Naive thymus-derived CD4-positive, alpha-beta T cell (primary cell): ENCODE measurements at regions not wholly inside any gene's neighbourhood (a gene's known extent, or its start where the extent isn't known, plus 50 kb on each side); places are given as distances from the start of the nearest gene placed in this dataset.
"Not testable (repeated sequence)": the region's sequence is repeated elsewhere in the genome, so short reads cannot be mapped to it uniquely, and the experiment has no call there.

Experiments used
- ATAC-seq: fragments of 150-1000 bp; cut with Tn5 transposase; 2 replicates; pipeline ENCODE4 v1.10.0; 2021; ENCODE audit warnings: mild to moderate bottlenecking, moderate library complexity
- CTCF ChIA-PET: fragments of 350-600 bp; sonication (Branson Sonifier 250); formaldehyde crosslinking; loops from one replicate; lab custom pipeline; 2021; ENCODE audit warnings: antibody characterized with exemption; lab: Charles Lee
- POLR2A ChIA-PET: fragments of 350-600 bp; sonication (Branson Sonifier 250); formaldehyde crosslinking; loops from one replicate; lab custom pipeline; 2021; ENCODE audit warnings: antibody characterized with exemption, inconsistent platforms; lab: Charles Lee
- DNase-seq, 9 donors: peaks; one replicate each; pipeline versions ENCODE4 v3.0.0 to v3.0.0-alpha.2; 2020 to 2022; ENCODE audit warnings: mixed read lengths in 1 of 9
- H3K27ac ChIP-seq: one replicate; pipeline ENCODE4 v1.7.0; 2013; ENCODE audit warnings: mild to moderate bottlenecking, low read depth, low read length, moderate library complexity
- H3K27me3 ChIP-seq, 2 donors: one replicate each; pipeline ENCODE4 v1.7.0; 2013; ENCODE audit warnings: low read length in 2 of 2, mild to moderate bottlenecking in 2 of 2, moderate library complexity in 2 of 2; ENCODE audit not compliant: control insufficient read depth in 2 of 2, insufficient read depth in 2 of 2
- H3K36me3 ChIP-seq, 3 experiments: 1 replicate in 2 of 3; 2 replicates in 1 of 3; pipeline ENCODE4 v1.7.0; 2013; ENCODE audit warnings: low read length in 3 of 3, mild to moderate bottlenecking in 3 of 3, moderate library complexity in 1 of 3; ENCODE audit not compliant: insufficient read depth in 3 of 3, control insufficient read depth in 2 of 3
- H3K4me1 ChIP-seq, 2 donors: one replicate each; pipeline ENCODE4 v1.7.0; 2013; ENCODE audit warnings: low read length in 2 of 2, mild to moderate bottlenecking in 2 of 2, moderate library complexity in 1 of 2; ENCODE audit not compliant: control insufficient read depth in 2 of 2, insufficient read depth in 2 of 2
- H3K4me3 ChIP-seq: 2 replicates; pipeline ENCODE4 v1.7.0; 2013; ENCODE audit warnings: mild to moderate bottlenecking, low read length
- H3K9me3 ChIP-seq, 3 experiments: 1 replicate in 2 of 3; 2 replicates in 1 of 3; pipeline ENCODE4 v1.7.0; 2013; ENCODE audit warnings: low read length in 3 of 3; ENCODE audit not compliant: control insufficient read depth in 2 of 3
- H3K27ac Mint-ChIP-seq, 9 donors: one replicate each; pipeline ENCODE4 v1.8.0; 2020 to 2022; ENCODE audit warnings: mixed read lengths in 9 of 9, mild to moderate bottlenecking in 8 of 9, moderate library complexity in 5 of 9, inconsistent platforms in 2 of 9
- H3K27me3 Mint-ChIP-seq, 5 donors: one replicate each; pipeline ENCODE4 v1.8.0; 2021 to 2022; ENCODE audit warnings: mixed read lengths in 5 of 5, mild to moderate bottlenecking in 1 of 5
- H3K36me3 Mint-ChIP-seq, 5 donors: one replicate each; pipeline ENCODE4 v1.8.0; 2020 to 2022; ENCODE audit warnings: mixed read lengths in 5 of 5, mild to moderate bottlenecking in 3 of 5, inconsistent platforms in 1 of 5
- H3K4me1 Mint-ChIP-seq, 7 donors: one replicate each; pipeline ENCODE4 v1.8.0; 2020 to 2022; ENCODE audit warnings: mixed read lengths in 7 of 7, mild to moderate bottlenecking in 3 of 7, inconsistent platforms in 1 of 7
- H3K4me3 Mint-ChIP-seq, 10 donors: one replicate each; pipeline ENCODE4 v1.8.0; 2020 to 2022; ENCODE audit warnings: mild to moderate bottlenecking in 10 of 10, mixed read lengths in 10 of 10, moderate library complexity in 6 of 10, inconsistent platforms in 2 of 10
- H3K9me3 Mint-ChIP-seq, 11 donors: one replicate each; pipeline ENCODE4 v1.8.0; 2020 to 2022; ENCODE audit warnings: mixed read lengths in 11 of 11, mild to moderate bottlenecking in 4 of 11, inconsistent platforms in 1 of 11, moderate library complexity in 1 of 11
- intact Hi-C, 2 donors: fragments of 100-400 bp; cut with micrococcal nuclease; formaldehyde crosslinking; loops; one replicate each; pipeline ENCODE4 v1.15.1; 2023

DNA sequence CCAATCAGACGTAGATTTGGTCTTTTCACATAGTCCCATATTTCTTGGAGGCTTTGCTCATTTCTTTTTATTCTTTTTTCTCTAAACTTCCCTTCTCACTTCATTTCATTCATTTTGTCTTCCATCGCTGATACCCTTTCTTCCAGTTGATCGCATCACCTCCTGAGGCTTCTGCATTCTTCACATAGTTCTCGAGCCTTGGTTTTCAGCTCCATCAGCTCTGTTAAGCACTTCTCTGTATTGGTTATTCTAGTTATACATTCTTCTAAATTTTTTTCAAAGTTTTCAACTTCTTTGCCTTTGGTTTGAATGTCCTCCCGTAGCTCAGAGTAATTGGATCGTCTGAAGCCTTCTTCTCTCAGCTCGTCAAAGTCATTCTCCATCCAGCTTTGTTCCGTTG, 250.5 kb downstream of the MDFIC start:
- POLR2A ChIA-PET, H3K36me3 ChIP-seq, H3K27me3 Mint-ChIP-seq, CTCF ChIA-PET, H3K27me3 ChIP-seq, H3K27ac ChIP-seq, H3K4me3 Mint-ChIP-seq, H3K4me1 ChIP-seq, intact Hi-C loops, H3K4me3 ChIP-seq, H3K36me3 Mint-ChIP-seq, ATAC-seq, H3K27ac Mint-ChIP-seq, DNase-seq, H3K9me3 ChIP-seq, H3K4me1 Mint-ChIP-seq: not testable (repeated sequence)
- peaks cover 2 to 13% (median 7%) of the 10 kb centered on the region in 11 donors for H3K9me3 Mint-ChIP-seq

DNA sequence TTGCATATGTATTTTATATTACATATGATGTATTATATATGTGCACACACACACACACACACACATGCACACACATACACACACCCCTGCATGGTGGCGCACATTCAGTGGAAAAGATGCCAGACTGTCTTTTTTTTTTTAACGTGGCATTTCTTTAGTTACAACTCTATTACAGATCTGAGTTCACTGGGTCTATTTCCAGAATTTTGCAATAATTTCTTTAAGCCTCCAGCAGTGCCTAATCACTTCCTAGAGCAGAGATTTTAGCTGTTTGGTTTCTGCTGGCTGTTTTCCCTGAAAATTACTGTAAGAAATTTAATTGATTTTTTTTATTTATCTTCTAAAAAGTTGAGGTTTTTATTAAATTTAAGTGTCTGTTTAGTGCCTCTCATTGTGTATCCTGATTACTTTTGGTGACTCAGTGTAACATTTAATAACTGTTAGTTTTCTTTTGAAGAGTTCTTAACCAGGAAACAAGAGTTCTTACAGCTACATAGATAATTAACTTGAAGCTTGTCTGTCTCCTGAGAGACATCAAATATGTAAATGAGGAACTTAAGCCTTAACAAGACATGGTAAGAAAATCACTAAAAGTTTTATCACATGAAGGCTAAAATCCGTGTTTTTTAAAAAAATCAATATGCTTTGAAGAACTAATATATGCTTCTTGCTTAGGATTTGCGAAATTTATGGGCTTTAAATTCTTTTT, 232.0 kb downstream of the MDFIC start:
- Mint-ChIP-seq H3K9me3 (no peaks in the 10 kb centered on the region), H3K36me3 (no peaks in the 10 kb centered on the region), H3K27ac (no peak overlapping the region), H3K4me1 (no peaks in the 10 kb centered on the region), H3K4me3 (no peak overlapping the region), H3K27me3 (peaks cover 0 to 1% (median 0%) of the 10 kb centered on the region in 5 donors)
- Histone ChIP-seq H3K4me3 (no peak overlapping the region), H3K4me1 (no peaks in the 10 kb centered on the region), H3K27me3 (no peaks in the 10 kb centered on the region), H3K9me3 (no peaks in the 10 kb centered on the region), H3K36me3 (no peaks in the 10 kb centered on the region), H3K27ac (no peak overlapping the region)
- ChIA-PET POLR2A (interaction anchor here (1.1 kb wide), 1 partner anchor 230 kb away, joined by 3 read pairs; no protein-coding TSS in a partner anchor), CTCF (interaction anchor here (1.0 kb wide), 1 partner anchor 12 kb away, joined by 3 read pairs; no protein-coding TSS in a partner anchor)
- DNase-seq (no peak), ATAC-seq (no peak)
- intact Hi-C loops = no loop called here

DNA sequence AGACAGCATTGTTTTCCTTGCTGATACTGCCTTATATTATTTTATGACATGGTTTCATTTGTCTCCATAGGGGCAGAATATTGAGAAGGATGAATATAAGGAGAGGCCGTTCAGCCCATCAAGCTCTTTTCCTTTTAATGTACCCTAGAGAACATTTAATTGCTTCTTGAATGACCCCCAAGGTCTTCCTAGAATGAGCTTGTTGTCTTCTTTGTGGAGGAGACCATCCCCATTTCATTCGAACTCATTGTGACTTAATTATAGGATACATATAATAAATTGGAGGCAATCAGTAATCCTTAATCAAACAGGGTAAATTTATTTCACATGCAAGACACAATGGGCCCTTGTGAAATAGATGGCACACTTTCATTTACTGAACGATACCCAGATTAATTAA, 231.3 kb downstream of the MDFIC start:
- Mint-ChIP-seq H3K4me1 (no peaks in the 10 kb centered on the region), H3K36me3 (no peaks in the 10 kb centered on the region), H3K27ac (no peak overlapping the region), H3K4me3 (no peak overlapping the region), H3K27me3 (no peaks in the 10 kb centered on the region), H3K9me3 (no peaks in the 10 kb centered on the region)
- H3K4me1 ChIP-seq = no peaks in the 10 kb centered on the region
- POLR2A ChIA-PET = interaction anchor here (0.6 to 1.1 kb wide), 2 partner anchors 88 to 230 kb away, joined by 3 to 4 read pairs; no protein-coding TSS in a partner anchor
- H3K36me3 ChIP-seq = no peaks in the 10 kb centered on the region
- CTCF ChIA-PET = interaction anchor here (1.0 kb wide), 1 partner anchor 11 kb away, joined by 3 read pairs; no protein-coding TSS in a partner anchor
- ATAC-seq = no peak
- H3K9me3 ChIP-seq = no peaks in the 10 kb centered on the region
- no peaks in the 10 kb centered on the region for H3K27me3 ChIP-seq
- intact Hi-C loops = no loop called here
- no peak for DNase-seq
- no peak overlapping the region for H3K27ac ChIP-seq
- no peak overlapping the region for H3K4me3 ChIP-seq

DNA sequence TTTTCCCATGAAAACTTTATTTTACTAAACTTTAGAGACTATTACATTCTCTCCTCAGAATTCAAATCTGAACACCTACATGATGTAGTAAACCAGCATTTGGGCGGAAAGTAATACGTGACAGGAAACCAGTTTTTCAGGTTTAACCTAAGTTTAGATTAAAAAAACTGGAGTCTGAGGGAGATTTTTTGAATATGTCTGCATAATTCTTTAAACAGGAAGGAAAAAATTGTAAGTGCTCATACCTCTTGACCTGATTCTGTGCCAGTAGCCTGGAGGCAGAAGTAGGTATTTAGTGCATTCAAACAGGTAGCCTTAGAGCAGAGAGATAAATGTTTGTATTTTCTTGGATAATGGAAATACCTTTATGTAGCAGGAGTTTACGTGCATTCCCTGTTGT, 224.3 kb downstream of the MDFIC start:
- intact Hi-C loops = no loop called here
- Histone ChIP-seq H3K4me1 (no peaks in the 10 kb centered on the region), H3K36me3 (no peaks in the 10 kb centered on the region), H3K9me3 (no peaks in the 10 kb centered on the region), H3K4me3 (no peak overlapping the region), H3K27ac (no peak overlapping the region), H3K27me3 (no peaks in the 10 kb centered on the region)
- Mint-ChIP-seq H3K27ac (no peak overlapping the region), H3K36me3 (no peaks in the 10 kb centered on the region), H3K9me3 (peaks cover 0 to 2% (median 0%) of the 10 kb centered on the region in 11 donors), H3K4me3 (no peak overlapping the region), H3K27me3 (peaks cover 0 to 6% (median 0%) of the 10 kb centered on the region in 5 donors), H3K4me1 (peaks cover 0 to 5% (median 0%) of the 10 kb centered on the region in 7 donors)
- ChIA-PET POLR2A (no interaction called here), CTCF (no interaction called here)
- DNase-seq (no peak), ATAC-seq (no peak)

DNA sequence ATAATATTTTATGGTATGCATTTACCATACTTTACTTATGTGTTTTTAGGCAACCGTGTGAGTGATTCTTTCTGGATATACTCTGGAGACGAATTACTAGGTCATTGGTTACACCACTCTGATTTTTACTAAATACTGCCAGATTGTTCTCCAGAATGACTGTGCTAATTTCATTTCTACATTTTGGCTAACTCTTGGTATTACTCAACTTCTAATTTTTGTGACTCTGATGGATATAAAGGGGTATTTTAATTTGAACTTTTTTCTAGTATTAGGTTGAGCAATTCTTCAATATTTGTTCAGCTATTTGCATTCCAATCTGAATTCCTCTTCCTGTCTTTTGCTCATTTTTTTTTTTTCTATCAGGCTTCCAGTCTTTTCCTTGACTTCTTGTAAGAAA, 223.6 kb downstream of the MDFIC start:
- peaks cover 0 to 5% (median 0%) of the 10 kb centered on the region in 7 donors for H3K4me1 Mint-ChIP-seq
- H3K27ac ChIP-seq = no peak overlapping the region

DNA sequence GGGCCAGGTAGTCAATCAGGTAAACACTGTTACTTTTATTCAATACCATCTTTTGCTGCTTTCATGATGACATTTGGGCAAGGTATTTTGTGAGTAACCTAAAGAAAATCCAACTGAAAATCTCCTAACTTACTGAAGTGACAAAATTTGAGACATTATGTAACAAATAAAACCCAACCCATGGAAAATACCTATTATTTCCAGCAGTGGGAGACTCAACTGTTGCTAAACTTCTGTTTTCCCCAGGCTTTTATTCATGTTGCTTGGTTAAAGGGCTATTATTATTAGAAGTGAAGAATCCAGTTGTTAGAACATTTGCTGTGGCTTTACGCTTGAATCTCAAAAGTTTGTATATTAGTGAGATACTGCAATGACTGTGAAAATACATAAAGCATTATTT, 215.9 kb downstream of the MDFIC start:
- no peaks in the 10 kb centered on the region for H3K36me3 ChIP-seq
- H3K4me1 Mint-ChIP-seq = peaks cover 14 to 35% (median 29%) of the 10 kb centered on the region in 7 donors
- H3K36me3 Mint-ChIP-seq = peaks cover 0 to 9% (median 0%) of the 10 kb centered on the region in 5 donors
- POLR2A ChIA-PET = no interaction called here
- no peak overlapping the region for H3K27ac ChIP-seq
- H3K27me3 ChIP-seq = no peaks in the 10 kb centered on the region
- H3K4me3 Mint-ChIP-seq = no peak overlapping the region
- no peaks in the 10 kb centered on the region for H3K9me3 ChIP-seq
- H3K27me3 Mint-ChIP-seq = peaks cover 0 to 6% (median 0%) of the 10 kb centered on the region in 5 donors
- H3K27ac Mint-ChIP-seq = no peak overlapping the region
- CTCF ChIA-PET = no interaction called here
- intact Hi-C loops = loop anchor here (5.0 kb wide), 2 partner anchors 216 to 221 kb away; partner anchors contain the start of gene MDFIC (in 1 of the 2)
- peaks cover 7 to 12% of the 10 kb centered on the region in 2 donors for H3K4me1 ChIP-seq
- DNase-seq = no peak
- peaks cover 0 to 7% (median 3%) of the 10 kb centered on the region in 11 donors for H3K9me3 Mint-ChIP-seq
- ATAC-seq = no peak
- H3K4me3 ChIP-seq = no peak overlapping the region

More for the DNA sequence above, 223.6 kb downstream of the MDFIC start:
- no peak for DNase-seq
- H3K36me3 Mint-ChIP-seq = no peaks in the 10 kb centered on the region
- no peaks in the 10 kb centered on the region for H3K27me3 ChIP-seq
- ChIA-PET CTCF (no interaction called here), POLR2A (no interaction called here)
- no peaks in the 10 kb centered on the region for H3K9me3 ChIP-seq
- no peak overlapping the region for H3K4me3 Mint-ChIP-seq
- no peak overlapping the region for H3K27ac Mint-ChIP-seq
- peaks cover 0 to 7% (median 0%) of the 10 kb centered on the region in 5 donors for H3K27me3 Mint-ChIP-seq
- H3K36me3 ChIP-seq = no peaks in the 10 kb centered on the region
- H3K9me3 Mint-ChIP-seq = peaks cover 0 to 2% (median 0%) of the 10 kb centered on the region in 11 donors
- intact Hi-C loops = no loop called here
- no peaks in the 10 kb centered on the region for H3K4me1 ChIP-seq
- H3K4me3 ChIP-seq = no peak overlapping the region
- ATAC-seq = peak; percentile 26
